ENCODE measurements at regions not wholly inside any gene's neighbourhood (a gene's known extent, or its start where the extent isn't known, plus 50 kb on each side); places are given as distances from the start of the nearest gene placed in this dataset.

- ATAC-seq, result no peak
- DNase-seq (ENCODE audit: low spot score), result no peak
Observed at GRCh38 chr10:128971374-128972035, 495.5 kb upstream of the MGMT start.

DNA sequence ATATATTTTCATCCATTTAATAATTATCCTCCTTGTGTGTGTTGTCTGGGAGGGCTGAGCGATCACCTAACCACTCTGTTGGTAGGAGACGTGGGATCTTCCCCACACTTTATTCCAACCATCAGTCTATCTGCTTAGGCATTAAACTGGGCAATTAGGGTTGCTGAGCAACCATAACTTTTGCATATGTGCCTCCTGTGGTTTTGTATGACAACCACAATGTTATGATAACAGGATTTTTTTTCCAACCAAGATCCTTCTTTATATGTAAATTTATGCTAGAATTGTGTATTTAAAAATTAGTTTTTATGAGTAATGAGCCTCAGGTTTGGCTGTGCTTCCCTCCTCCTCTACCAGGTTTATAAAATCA, 495.0 kb upstream of the MGMT start:
- DNase-seq (ENCODE audit: low spot score) (no peak), ATAC-seq (no peak)

DNA sequence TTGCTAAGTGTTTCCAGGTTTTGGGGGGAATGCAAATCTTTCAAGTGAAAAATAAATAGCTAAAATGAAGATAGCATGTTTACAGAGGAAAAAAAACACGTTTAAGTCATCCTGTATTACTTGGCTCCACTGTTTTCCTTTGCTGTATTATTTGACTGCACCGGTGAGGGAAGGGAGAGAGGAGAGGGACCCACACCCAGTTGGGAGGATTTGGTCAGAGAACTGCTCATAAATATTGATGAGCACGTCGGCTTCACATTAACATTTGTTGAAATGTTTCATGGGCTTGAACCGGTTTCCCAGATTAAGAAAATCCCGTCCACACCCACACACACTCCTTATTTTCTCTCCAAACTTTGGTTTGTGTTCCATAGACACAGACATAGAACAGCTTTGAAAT, 493.8 kb upstream of the MGMT start:
- ATAC-seq (no peak), DNase-seq (ENCODE audit: low spot score) (no peak)

- DNase-seq (ENCODE audit: low spot score), result no peak
Observed at GRCh38 chr10:128976856-128977255, 490.2 kb upstream of the MGMT start.

GRCh38 chr10:128978211-128978610, 488.8 kb upstream of the MGMT start:
- DNase-seq (ENCODE audit: low spot score) (no peak), ATAC-seq (no peak)

More at GRCh38 chr10:128976856-128977255, 490.2 kb upstream of the MGMT start:
- ATAC-seq, result no peak

DNA sequence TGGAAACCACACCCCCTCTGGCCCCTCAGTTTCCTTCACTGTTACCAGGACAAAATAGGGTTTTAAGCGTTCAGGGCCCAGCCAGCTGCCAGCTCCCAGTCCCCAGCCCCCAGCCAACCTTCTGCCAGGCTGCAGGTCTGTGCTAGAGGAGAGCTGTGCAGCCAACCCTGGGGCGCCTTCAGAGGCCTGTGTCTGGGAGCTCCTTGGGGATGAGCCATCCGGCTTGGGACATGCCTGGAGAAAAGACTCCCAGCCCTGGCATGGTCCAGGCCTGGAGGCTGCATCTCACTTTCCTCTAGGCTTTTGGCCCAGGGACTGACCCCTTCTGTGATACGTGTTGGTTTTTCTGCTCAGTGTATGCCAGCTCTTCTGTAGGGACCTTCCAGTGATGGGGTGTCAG, 487.6 kb upstream of the MGMT start:
- no peak for ATAC-seq
- no peak for DNase-seq (ENCODE audit: low spot score)

DNA sequence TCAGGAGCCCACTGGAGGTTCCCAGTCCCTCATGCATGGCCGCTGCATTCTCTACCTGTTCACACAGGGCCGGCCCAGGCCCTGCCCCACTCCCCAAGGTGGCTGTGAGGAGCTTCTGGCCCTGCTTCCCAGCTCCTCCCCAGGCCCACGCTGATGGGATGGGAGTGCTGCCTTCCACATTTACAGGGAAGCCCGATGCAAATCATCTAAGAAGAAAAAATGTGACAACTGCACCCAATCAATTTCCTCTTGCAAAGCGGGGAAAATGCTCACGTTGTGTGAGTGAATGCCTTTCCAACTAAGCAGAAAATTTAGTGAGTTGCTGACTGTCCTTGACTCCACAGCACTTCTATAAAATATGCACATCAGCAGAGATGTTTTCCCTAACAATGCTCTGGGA, 485.8 kb upstream of the MGMT start:
- no peak for DNase-seq (ENCODE audit: low spot score)
- no peak for ATAC-seq

DNA sequence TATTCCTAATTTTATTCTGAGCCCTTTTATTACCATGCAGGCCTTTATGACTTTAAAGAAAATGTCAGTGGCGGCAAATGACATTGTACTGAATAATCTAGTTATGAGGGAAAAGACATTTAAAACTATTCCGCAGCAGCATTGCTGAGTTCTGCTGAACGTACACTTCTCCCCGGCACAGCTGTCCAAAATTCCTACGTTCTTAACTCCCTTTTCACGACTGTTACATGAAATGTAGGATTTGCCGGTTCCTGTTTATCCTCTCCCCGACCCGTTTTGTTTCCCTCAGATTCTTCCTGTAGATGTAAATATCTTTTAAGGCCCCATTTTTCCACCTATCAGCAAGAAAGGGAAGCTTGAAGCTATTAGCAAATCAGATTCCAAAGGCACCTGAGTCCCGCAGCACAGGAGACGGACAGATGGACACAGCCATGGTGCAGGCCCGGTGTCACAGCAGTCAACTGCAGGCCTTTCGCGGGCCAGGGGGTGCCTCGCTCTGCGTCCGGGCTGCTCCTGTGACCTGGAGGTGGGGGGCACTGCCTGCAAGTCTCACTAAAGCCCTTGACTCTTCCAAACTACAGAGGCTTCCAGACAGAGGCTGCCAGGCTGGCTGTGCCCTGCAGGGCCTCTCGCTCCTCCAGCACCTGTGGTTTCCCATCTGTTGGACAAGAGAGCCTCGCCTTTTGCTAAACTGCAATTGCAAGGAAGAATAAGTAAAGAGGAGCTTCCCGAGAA, 485.0 kb upstream of the MGMT start:
- ATAC-seq, result no peak

GRCh38 chr10:128982616-128982915, 484.5 kb upstream of the MGMT start:
- ATAC-seq (no peak), DNase-seq (ENCODE audit: low spot score) (no peak)

More for the DNA sequence above, 485.0 kb upstream of the MGMT start:
- no peak for DNase-seq (ENCODE audit: low spot score)

- no peak for ATAC-seq
Observed at GRCh38 chr10:128985036-128985435, 482.0 kb upstream of the MGMT start.

GRCh38 chr10:128990986-128991385, 476.1 kb upstream of the MGMT start:
- ATAC-seq (no peak), DNase-seq (ENCODE audit: low spot score) (no peak)

More at GRCh38 chr10:128985036-128985435, 482.0 kb upstream of the MGMT start:
- no peak for DNase-seq (ENCODE audit: low spot score)

GRCh38 chr10:128992770-128993169, 474.3 kb upstream of the MGMT start:
- no peak for ATAC-seq
- no peak for DNase-seq (ENCODE audit: low spot score)

GRCh38 chr10:128993443-128993842, 473.6 kb upstream of the MGMT start:
- ATAC-seq (no peak), DNase-seq (ENCODE audit: low spot score) (no peak)

DNA sequence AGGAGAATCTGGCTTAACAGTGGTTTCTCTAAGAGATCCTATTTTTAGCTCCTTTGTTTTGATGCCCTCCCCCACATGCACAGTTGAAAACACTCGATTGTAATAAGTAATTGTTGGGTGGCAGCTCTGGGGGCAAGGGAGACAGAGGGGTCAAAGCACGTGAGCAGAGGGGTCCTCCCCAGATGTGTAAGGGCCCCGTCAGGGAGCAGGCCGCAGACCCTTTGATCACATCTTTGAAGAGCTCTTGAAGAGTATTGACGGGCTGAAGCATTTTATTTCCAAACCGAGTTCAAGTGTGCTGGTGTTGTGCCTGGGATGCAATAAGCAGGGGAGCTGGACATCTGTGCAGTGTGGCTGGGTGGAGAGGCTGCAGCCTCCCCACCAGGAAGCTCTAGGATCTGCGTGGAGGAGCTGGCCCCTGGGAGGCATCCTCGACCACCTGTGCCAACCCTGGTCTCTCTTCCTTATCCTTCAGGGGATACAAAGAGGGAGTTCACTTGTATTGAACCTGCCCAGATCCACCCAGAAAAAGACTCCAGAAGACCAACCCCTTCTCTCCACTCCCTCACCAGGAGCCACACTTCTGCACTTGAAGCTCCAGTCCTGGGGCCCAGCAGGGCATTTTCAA, 473.0 kb upstream of the MGMT start:
- no peak for DNase-seq (ENCODE audit: low spot score)
- no peak for ATAC-seq

DNA sequence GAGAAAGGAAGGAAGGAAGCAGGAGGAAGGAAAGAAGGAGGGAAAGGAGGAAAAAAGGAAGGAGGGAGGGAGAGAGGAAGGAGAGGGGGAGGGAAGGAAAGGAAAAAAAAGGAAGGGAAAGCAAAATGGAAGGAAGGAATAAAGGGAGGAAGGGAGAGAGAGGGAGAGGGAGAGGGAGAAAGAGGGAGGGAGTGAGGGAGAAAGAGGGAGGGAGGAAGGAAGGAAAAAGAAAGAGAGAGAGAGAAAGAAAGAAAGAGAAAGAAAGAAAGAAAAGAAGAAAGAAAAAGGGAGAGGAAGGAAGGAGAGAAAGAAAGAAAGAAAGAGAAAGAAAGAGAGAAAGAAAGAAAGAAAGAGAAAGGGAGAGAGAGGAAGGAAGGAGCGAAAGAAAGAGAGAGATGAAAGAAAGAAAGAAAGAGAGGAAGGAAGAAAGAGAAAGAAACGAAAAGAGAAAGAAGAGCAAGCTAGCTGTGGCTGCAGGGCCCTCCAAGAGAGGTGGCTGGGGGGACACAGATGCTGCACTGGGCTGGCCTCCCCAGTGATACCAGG, 472.4 kb upstream of the MGMT start:
- no peak for ATAC-seq
- no peak for DNase-seq (ENCODE audit: low spot score)

GRCh38 chr10:128995676-128996075, 471.4 kb upstream of the MGMT start:
- ATAC-seq (no peak), DNase-seq (ENCODE audit: low spot score) (no peak)

DNA sequence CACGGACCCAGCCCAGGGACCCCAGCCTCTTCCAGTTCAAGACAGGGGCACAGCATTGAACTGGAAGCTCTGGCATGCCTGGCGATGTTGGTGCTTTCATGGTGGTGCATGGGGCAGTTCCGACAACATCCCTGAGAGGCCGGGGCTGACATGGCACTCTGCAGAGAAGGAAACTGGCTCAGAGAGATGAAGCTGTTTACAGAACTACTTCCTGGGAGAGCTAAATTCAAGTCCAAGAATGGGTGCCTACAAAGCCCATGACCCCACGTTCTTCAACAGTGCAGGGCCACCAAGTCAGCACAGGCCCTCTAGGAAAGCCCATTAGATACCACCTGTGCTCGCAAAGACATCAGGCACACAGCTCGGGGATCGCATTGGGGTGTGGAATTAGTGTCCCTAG, 470.9 kb upstream of the MGMT start:
- DNase-seq (ENCODE audit: low spot score), result no peak
- no peak for ATAC-seq

- ATAC-seq (no peak), DNase-seq (ENCODE audit: low spot score) (no peak)
Observed at GRCh38 chr10:128998101-128998805, 468.8 kb upstream of the MGMT start.

- no peak for ATAC-seq
- DNase-seq (ENCODE audit: low spot score), result no peak
Observed at GRCh38 chr10:129004398-129004797, 462.6 kb upstream of the MGMT start.

DNA sequence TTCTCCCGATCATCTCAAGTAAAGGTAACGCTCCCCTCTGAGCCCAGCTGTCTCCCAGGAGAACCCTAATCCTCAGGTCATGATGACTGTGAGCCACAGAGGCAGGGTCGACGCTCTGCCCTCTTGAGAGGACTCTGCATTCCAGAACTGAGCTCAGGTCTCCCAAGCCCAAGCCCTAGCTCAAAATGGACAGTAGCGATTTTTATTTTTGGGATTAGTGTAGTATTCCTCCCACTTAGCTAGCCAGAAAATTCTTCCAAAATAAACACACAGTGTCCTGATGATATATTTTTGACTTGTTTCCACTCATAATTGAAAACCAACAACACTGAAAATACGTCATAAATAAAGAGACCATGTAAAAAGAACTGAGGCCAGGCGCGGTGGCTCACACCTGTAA, 462.0 kb upstream of the MGMT start:
- no peak for DNase-seq (ENCODE audit: low spot score)
- no peak for ATAC-seq

- ATAC-seq (no peak), DNase-seq (ENCODE audit: low spot score) (no peak)
Observed at GRCh38 chr10:129005804-129006203, 461.2 kb upstream of the MGMT start.

- ATAC-seq, result no peak
- no peak for DNase-seq (ENCODE audit: low spot score)
Observed at GRCh38 chr10:129018511-129018910, 448.5 kb upstream of the MGMT start.
